ENCODE measurements at regions not wholly inside any gene's neighbourhood (a gene's known extent, or its start where the extent isn't known, plus 50 kb on each side); places are given as distances from the start of the nearest gene placed in this dataset.
"Not testable (repeated sequence)": the region's sequence is repeated elsewhere in the genome, so short reads cannot be mapped to it uniquely, and the experiment has no call there.

DNA sequence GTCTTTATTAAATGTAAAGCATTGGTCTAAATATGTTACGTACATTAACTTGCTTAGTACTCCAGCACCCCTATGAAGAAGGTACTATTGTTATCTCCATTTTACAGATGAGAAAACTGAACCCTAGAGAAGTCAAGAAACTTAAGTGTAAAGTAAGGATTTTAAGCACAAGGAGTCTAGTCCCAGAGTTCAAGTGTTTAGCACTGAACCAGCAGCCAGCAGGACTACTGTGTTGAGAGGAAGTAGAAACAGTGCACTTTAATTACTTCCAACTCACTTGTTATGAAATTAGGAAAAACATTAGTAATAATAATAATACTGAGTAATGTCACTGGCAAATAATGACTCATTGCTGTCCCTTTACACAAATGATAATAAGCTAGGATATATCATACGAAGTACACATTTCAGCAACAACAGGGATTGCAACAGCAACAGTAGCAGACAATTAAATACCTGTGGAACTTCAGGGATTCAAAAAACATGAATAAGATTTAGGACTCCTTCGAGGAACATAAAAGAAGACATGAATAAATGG is 548.1 kb upstream of the HS3ST1 start:
- H3K4me3 ChIP-seq = no peak overlapping the region
- H3K27ac ChIP-seq = no peak overlapping the region
- DNase-seq (ENCODE audit: low spot score) = no peak
- TF ChIP-seq, protein P1, sequence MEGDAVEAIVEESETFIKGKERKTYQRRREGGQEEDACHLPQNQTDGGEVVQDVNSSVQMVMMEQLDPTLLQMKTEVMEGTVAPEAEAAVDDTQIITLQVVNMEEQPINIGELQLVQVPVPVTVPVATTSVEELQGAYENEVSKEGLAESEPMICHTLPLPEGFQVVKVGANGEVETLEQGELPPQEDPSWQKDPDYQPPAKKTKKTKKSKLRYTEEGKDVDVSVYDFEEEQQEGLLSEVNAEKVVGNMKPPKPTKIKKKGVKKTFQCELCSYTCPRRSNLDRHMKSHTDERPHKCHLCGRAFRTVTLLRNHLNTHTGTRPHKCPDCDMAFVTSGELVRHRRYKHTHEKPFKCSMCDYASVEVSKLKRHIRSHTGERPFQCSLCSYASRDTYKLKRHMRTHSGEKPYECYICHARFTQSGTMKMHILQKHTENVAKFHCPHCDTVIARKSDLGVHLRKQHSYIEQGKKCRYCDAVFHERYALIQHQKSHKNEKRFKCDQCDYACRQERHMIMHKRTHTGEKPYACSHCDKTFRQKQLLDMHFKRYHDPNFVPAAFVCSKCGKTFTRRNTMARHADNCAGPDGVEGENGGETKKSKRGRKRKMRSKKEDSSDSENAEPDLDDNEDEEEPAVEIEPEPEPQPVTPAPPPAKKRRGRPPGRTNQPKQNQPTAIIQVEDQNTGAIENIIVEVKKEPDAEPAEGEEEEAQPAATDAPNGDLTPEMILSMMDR (IDR thresholded peaks at IDR 0.05) = no peak

DNA sequence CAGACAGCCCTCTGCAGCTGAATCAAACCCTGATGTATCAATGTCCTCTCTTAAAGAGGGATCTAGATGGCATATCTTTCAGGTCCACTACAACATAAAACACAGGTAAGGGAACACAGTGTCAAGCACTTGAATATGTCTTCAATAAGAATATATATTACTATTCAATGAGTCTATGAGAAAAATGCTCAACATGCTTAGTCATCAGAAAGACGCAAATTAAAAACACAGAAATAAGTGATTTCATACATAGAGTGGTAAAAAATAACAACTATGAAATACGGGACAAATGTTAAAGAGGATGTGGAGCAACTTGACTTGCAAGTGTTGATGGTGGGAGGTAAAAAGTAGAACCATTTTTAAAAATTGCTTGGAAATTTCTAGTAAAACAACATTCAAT is 544.6 kb upstream of the HS3ST1 start:
- Histone ChIP-seq H3K27ac (no peak overlapping the region), H3K4me3 (no peak overlapping the region)
- DNase-seq (ENCODE audit: low spot score) = no peak
- TF ChIP-seq, protein P1 (IDR thresholded peaks at IDR 0.05) = no peak

DNA sequence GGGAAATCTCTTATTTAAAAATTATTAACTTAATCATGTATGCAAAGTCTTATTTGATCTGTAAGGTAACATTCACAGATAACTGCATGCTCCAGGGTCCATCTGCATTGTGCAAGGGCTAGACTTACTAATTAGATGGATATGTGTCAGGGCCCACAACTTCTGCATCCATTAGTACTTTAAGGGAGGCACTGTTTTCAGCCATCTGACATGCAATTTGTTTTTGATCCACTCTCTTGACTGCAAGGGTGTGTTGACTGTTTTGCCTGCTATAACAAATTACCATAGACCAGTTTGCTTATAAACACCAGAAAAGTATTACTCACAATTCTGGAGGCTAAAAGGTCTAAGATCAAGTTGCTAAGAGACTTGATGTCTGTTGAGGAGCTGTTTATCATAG is 542.1 kb upstream of the HS3ST1 start:
- no peak overlapping the region for H3K4me3 ChIP-seq
- TF ChIP-seq, protein P1 (IDR thresholded peaks at IDR 0.05) = no peak
- DNase-seq (ENCODE audit: low spot score) = no peak

DNA sequence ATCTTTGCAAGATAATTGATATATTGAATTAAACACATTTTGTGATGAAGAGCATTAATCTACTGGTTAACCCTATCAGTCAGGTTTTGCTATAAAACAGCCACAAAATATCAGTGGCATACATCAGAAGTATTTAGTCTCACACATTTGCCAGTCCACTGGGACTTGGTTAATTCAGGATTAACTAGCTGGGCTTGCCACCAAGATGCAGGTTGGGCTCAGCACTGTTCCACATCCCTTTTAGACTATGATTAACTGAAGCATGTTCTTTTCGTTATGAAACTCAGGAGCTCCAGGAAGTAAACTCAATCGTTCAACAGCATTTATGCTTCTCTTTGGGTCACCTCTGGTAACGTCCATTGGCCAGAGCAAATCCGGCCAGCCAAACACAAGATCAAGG is 538.1 kb upstream of the HS3ST1 start:
- DNase-seq (ENCODE audit: low spot score) = no peak
- no peak overlapping the region for H3K4me3 ChIP-seq
- H3K27ac ChIP-seq = no peak overlapping the region
- TF ChIP-seq, protein P1 (IDR thresholded peaks at IDR 0.05) = no peak

More for the DNA sequence above, 542.1 kb upstream of the HS3ST1 start:
- H3K27ac ChIP-seq = no peak overlapping the region

DNA sequence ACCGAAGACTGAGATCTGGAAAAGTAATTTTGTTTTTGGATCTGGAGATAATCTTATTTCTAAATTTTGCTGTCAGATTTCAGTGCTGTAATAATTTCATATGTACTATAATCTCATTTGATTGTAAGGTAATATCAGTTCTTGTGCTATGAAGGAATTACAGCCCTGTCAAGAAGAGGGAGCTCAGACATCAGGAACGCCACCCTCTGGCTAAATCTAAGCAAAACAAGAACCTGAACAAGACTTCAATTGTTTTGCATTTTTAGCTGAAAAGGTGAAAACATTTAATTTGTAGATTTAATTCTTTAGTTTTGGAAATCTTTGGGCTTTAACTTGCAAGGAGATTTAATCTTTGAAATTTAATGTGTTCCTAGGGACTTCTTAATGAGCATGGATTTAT is 525.4 kb upstream of the HS3ST1 start:
- TF ChIP-seq, protein P1 (IDR thresholded peaks at IDR 0.05) = no peak
- H3K4me3 ChIP-seq = no peak overlapping the region
- no peak for DNase-seq (ENCODE audit: low spot score)

DNA sequence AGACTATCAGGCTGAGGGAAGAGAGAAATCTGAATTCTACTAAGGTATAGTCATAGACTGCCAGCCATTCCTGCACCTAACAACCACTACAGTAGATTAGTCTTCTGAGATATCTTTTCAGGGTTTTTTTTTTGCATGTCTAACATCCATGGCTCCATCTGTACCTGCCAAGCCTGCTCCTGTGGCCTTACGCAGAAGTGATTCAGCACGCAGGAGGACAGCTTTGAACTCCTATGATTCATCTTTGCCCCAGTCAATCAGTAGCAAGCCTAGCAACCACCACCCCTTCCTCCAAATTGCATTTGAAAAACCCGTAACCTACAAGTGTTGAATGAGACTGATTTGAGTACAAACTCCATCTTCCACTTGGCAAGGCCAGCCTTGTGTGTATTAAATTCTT is 520.7 kb upstream of the HS3ST1 start:
- Histone ChIP-seq H3K4me3 (no peak overlapping the region), H3K27ac (no peak overlapping the region)
- no peak for DNase-seq (ENCODE audit: low spot score)
- TF ChIP-seq, protein P1 (IDR thresholded peaks at IDR 0.05) = no peak

More for the DNA sequence above, 525.4 kb upstream of the HS3ST1 start:
- H3K27ac ChIP-seq = no peak overlapping the region

DNA sequence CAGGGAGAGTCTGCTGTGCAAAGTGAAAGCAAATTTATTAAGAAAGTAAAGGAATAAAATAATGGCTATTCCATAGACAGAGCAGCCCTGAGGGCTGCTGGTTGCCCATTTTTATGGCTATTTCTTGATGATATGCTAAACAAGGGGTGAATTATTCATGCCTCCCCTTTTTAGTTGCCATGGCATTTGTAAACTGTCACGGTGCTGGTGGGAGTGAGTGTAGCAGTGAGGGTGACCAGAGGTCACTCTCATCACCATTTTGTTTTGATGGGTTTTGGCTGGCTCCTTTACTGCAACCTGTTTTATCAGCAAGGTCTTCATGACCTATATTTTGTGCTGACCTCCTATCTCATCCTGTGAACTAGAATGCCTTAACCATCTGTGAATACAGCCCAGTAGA is 518.9 kb upstream of the HS3ST1 start:
- H3K27ac ChIP-seq; DNase-seq (ENCODE audit: low spot score); H3K4me3 ChIP-seq: not testable (repeated sequence)

DNA sequence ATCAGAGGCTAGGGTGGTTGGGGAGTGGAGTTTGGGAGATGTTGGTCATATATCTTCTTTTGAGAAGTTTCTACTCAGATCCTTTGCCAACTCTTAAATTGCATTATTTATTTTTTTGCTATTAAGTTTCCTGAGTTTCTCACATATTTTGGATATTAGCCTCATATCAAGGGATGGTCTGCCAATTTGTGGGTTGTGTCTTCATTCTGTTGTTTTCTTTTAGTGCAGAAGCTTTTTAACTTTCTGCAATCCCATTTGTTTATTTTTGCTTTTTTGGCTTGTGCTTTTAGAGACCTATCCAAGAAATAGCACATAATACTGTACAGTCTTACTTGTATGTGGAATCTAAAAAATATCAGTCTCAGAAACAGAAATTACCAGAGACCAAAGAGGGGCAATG is 509.2 kb upstream of the HS3ST1 start:
- no peak for DNase-seq (ENCODE audit: low spot score)

More for the DNA sequence above, 509.2 kb upstream of the HS3ST1 start:
- Histone ChIP-seq H3K27ac (no peak overlapping the region), H3K4me3 (no peak overlapping the region)
- TF ChIP-seq, protein P1 (IDR thresholded peaks at IDR 0.05) = no peak
